BE2C (cell line): ENCODE measurements at regions not wholly inside any gene's neighbourhood (a gene's known extent, or its start where the extent isn't known, plus 50 kb on each side); places are given as distances from the start of the nearest gene placed in this dataset.

Experiments used
- DNase-seq: peaks from one replicate; pipeline ENCODE4 v3.0.0-alpha.2; 2020
- H3K27me3 ChIP-seq: fragments of 250-450 bp; sonication (Bioruptor Pico); 2 replicates; pipeline ENCODE4 v1.5.1; 2020; ENCODE audit warnings: mild to moderate bottlenecking
- H3K36me3 ChIP-seq: fragments of 250-450 bp; sonication (Bioruptor Pico); 2 replicates; pipeline ENCODE4 v1.5.1; 2020; ENCODE audit warnings: mild to moderate bottlenecking
- H3K4me1 ChIP-seq: fragments of 250-450 bp; sonication (Bioruptor Pico); 2 replicates; pipeline ENCODE4 v1.5.1; 2020
- H3K4me3 ChIP-seq: 2 replicates; pipeline ENCODE4 v1.5.1; 2011; ENCODE audit warnings: low read depth, low read length
- H3K9me3 ChIP-seq: fragments of 250-450 bp; sonication (Bioruptor Pico); 2 replicates; pipeline ENCODE4 v1.5.1; 2020
- CTCF ChIP-seq: IDR thresholded peaks from 2 replicates; pipeline ENCODE4 v1.5.1; 2012; ENCODE audit warnings: mild to moderate bottlenecking, low read depth, low read length

DNA sequence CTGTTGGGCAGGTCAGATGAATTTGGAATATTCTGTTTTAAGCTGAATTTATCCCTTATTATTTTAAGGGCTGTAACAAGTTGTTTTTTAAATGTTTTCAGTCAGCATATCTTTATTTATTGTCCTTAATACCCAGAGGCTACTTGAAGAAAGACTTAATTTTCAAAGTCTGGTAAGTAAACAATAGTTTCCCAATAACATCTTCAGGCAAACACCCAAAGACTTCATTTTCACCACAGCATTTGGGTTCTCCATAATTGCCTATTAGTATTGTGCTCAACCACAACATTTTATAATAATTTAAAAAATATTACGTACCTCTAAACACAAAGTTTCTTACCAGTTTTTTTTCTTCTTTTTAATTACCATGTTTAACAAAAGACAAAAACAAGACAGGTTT lies 60.0 kb upstream of the MKLN1 start:
- H3K36me3 ChIP-seq, result no peaks in the 10 kb centered on the region
- TF ChIP-seq CTCF, result no peak
- H3K4me1 ChIP-seq, result no peaks in the 10 kb centered on the region
- no peaks in the 10 kb centered on the region for H3K9me3 ChIP-seq
- no peak overlapping the region for H3K4me3 ChIP-seq
- H3K27me3 ChIP-seq, result no peaks in the 10 kb centered on the region
- no peak for DNase-seq

DNA sequence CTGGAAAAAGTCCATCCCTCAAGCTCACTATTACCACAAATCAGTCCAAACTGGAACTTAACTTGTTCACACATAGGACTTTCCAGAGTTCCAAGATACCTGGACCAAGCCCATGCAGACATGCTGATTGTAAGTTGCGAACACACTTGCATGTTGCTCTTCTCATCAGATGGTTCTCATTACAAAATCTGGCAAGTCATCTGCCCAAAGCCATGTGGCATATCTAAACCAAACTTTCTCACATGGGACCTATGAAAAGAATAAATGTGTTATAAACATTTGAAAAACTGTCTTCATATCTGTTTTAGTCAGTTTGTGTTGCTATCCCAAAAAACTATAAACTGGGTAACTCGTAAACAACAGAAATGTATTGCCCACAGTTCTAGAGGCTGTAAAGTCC lies 58.8 kb upstream of the MKLN1 start:
- no peak for DNase-seq
- Histone ChIP-seq H3K4me3 (no peak overlapping the region), H3K9me3 (no peaks in the 10 kb centered on the region), H3K27me3 (no peaks in the 10 kb centered on the region), H3K4me1 (no peaks in the 10 kb centered on the region), H3K36me3 (no peaks in the 10 kb centered on the region)
- no peak for TF ChIP-seq CTCF

DNA sequence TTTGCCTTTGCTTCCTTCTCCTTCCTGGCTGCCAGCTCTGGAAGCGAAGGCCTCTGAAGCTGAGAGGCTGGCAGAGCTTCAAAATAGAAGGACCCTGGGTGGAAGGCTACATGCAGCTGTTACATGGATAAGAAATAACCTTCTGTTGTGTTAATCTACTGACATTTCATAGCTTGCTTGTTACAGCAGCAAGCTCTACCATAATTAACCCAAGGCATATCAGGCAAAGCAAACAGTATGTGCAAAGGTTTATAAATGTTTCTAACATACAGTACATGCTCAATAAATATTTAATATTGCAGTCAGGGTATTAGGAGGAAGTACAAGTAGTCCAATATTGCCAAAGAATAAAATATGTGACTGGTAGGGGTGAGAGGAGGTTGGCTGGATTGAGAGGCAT lies 55.6 kb upstream of the MKLN1 start:
- H3K9me3 ChIP-seq, result no peaks in the 10 kb centered on the region
- no peaks in the 10 kb centered on the region for H3K27me3 ChIP-seq
- TF ChIP-seq CTCF, result no peak
- no peak for DNase-seq
- H3K4me3 ChIP-seq, result no peak overlapping the region
- H3K4me1 ChIP-seq, result no peaks in the 10 kb centered on the region
- H3K36me3 ChIP-seq, result no peaks in the 10 kb centered on the region

DNA sequence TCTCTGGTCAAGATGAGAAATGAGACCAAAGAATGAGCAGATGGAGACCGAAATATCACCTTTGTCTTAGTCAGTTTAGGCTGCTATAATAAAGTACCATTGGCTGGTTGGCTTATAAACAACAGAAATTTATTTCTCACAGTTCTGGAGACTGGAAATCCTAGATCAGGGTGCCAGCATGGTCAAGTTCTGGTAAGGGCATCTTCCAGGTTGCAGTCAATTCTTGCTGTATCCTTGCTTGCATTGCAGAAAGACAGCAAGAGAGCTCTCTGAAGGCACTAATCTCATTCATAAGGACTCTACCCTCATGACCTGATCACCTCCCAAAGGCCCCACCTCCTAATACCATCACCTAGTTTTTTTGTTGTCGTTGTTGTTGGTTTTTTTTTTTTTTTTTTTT lies 52.7 kb upstream of the MKLN1 start:
- Histone ChIP-seq H3K36me3 (no peaks in the 10 kb centered on the region), H3K4me3 (no peak overlapping the region), H3K9me3 (no peaks in the 10 kb centered on the region), H3K27me3 (no peaks in the 10 kb centered on the region), H3K4me1 (no peaks in the 10 kb centered on the region)
- no peak for TF ChIP-seq CTCF
- DNase-seq, result no peak

DNA sequence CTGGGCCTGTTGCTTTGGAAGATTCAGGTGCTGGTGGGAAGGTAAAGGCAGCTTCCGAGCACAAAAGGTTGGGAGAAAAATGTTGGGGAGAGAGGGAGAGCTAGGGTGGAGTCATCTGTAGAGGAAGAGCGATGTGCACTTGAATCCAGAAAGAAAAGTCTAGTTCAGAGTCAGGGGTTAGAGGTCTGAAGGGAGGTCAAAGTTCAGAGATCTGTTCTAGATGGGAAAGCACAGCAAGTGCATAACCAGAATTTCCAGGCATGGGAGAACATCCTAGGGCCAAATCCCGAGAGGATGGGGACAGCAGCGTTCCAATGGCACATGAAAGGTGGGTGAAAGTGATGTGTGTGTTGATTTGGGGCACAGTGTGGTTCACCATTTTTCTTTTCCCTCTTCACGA lies 51.5 kb upstream of the MKLN1 start:
- no peak overlapping the region for H3K4me3 ChIP-seq
- no peaks in the 10 kb centered on the region for H3K27me3 ChIP-seq
- no peaks in the 10 kb centered on the region for H3K36me3 ChIP-seq
- DNase-seq, result no peak
- no peaks in the 10 kb centered on the region for H3K4me1 ChIP-seq
- no peaks in the 10 kb centered on the region for H3K9me3 ChIP-seq
- no peak for TF ChIP-seq CTCF

- DNase-seq, result no peak
- no peaks in the 10 kb centered on the region for H3K27me3 ChIP-seq
- no peaks in the 10 kb centered on the region for H3K9me3 ChIP-seq
- TF ChIP-seq CTCF, result no peak
- no peaks in the 10 kb centered on the region for H3K4me1 ChIP-seq
- no peak overlapping the region for H3K4me3 ChIP-seq
- no peaks in the 10 kb centered on the region for H3K36me3 ChIP-seq
Observed at GRCh38 chr7:131276748-131277147, 50.9 kb upstream of the MKLN1 start.
